Mucosa of gallbladder (tissue), 1 donor: ENCODE measurements at regions not wholly inside any gene's neighbourhood (a gene's known extent, or its start where the extent isn't known, plus 50 kb on each side); places are given as distances from the start of the nearest gene placed in this dataset.

Source experiments
- DNase-seq: peaks from one replicate; pipeline ENCODE4 v3.0.0-alpha.2; 2020; ENCODE audit warnings: low spot score
- donor health status: DM: no; HTN: no; CAD: no.

DNA sequence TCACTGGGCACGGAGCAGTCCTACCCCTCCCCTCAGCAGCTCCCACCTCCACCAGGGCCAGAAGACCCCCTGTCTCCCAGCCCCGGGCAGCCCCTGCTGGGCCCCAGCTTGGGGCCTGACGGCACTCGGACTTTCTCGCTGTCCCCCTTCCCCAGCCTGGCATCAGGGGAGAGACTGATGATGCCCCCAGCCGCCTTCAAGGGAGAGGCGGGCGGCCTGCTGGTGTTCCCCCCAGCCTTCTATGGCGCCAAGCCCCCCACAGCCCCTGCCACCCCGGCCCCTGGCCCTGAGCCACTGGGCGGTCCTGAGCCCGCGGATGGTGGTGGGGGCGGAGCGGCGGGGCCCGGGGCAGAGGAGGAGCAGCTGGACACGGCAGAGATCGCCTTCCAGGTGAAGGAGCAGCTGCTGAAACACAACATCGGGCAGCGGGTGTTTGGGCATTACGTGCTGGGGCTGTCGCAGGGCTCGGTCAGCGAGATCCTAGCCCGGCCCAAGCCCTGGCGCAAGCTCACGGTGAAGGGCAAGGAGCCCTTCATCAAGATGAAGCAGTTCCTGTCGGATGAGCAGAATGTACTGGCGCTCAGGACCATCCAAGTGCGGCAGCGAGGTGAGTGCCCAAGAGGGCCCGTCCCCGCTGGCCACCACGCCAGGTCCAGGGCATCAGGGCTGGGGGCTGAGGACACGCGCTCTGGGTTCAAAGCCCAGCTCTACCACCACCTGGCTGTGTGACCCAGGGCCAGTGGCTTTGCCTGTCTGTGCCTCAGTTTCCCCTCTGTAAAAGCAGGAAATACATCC lies 58.6 kb downstream of the PHETA1 start:
- no peak for DNase-seq

DNA sequence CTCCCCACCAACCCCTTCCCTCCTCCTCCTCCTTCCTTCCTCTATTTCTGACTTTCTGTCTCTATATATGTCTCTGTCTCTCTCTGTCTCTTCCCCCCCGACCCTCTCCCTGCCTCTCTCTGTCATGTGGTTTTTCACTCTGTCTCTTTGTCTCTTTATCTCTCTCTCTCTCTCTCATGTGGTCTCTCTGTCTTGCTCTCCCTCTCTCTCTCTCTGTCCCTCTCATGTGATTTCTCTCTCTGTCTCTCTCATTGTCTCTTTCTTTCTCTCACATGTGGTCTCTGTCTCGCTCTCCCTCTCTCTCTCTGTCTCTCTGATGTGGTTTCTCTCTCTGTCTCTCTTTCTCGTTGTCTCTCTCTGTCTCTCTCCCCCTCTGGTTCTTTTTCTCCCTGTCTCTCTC lies 59.3 kb downstream of the PHETA1 start:
- no peak for DNase-seq

DNA sequence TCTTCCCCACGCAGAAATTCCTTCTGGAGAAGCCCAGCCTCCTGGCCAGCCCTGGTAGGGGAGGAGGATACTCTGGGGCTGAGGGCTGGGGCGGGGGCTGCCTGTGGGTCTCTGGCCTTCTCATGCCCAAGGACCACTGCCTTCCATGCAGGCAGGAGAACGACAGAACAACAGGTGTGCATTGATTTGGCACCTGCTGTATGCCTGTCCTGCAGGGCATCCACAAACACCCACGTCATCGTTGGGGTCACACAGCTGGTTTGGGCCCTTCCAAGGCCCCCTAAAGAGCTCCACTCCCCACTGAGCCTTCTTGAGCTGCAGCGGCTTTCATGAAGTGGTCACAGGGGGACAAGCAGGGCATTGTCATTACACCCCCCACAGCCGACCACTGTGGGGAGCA lies 60.4 kb downstream of the PHETA1 start:
- DNase-seq = no peak

DNA sequence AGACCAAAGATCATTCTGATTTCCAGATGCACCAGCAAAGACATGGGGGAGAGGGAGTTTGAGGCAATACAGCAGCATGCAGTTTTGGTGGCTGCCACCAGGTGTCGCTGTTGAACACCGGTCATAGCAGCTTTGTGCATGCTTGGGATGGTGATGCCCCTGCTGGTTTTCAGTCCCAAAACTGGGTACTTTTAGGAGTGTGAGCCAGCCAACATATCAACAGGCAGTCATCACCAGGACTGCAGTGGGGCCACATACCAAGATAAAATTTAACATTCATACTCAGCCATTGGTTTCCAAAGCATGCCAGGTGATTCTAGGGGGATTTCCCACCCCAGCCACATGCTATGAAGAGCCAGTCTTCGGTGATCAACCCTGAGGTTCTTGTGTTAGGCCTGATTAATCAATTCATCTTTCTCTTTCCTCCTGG lies 64.2 kb downstream of the PHETA1 start:
- no peak for DNase-seq

DNA sequence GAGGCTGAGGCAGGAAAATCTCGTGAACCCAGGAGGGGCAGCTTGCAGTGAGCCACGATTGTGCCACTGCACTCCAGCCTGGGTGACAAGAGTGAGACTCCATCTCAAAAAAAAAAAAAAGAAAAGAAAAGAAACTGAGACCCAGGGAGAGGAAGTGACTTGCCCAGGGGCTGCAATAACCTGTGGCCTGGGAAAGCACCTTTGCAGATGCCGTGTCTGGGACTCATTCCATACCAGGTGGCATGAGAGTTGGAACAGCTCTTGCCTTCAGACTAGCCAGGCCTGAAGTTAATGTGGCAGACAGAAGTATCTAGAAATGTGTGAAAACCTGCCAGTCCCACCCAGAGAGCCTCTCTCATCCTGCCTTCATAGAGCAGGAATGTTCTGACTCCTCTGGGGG lies 65.4 kb downstream of the PHETA1 start:
- DNase-seq = no peak

DNA sequence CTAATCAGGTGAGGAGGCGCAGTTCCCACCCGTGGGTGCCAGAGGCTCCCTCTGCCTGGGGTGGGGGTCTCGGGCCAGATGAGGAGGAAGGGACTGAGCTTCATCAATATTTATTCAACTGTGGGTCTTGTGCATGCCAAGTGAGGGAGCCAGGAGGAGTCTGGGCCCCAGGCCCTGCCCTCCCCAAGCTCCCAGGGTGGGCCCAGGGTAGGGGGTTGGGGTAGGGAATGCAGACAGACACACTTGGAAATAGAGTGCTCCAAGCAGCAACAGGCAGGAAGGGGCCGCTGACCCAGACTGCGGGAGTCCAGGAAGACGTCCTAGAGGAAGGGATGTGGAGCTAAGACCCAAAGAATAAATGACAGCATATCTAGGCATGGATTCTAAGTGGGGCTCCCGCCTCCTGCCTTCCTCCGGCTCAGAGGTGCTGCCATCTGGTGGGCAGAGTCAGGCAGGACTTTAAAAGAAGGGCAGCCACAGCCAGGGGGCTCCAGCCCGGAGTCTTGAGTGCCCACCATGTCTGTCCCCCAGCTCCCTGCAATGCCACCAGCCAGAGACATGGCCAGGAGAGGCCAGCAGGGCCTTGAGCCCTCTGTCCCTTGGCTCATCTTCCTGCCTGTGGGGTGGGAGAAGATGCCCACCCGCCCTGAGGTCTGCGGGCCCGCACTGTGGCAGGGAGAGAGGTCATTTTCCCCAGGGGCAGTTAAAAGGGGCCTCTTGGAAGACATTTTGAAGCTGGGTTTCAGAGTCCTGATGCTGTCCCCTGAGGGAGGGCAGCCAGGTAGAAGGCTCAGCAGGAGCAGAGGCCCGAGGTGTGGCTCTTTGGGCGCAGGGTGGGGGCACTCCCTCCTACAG lies 70.1 kb downstream of the PHETA1 start:
- peak; percentile 24 for DNase-seq

DNA sequence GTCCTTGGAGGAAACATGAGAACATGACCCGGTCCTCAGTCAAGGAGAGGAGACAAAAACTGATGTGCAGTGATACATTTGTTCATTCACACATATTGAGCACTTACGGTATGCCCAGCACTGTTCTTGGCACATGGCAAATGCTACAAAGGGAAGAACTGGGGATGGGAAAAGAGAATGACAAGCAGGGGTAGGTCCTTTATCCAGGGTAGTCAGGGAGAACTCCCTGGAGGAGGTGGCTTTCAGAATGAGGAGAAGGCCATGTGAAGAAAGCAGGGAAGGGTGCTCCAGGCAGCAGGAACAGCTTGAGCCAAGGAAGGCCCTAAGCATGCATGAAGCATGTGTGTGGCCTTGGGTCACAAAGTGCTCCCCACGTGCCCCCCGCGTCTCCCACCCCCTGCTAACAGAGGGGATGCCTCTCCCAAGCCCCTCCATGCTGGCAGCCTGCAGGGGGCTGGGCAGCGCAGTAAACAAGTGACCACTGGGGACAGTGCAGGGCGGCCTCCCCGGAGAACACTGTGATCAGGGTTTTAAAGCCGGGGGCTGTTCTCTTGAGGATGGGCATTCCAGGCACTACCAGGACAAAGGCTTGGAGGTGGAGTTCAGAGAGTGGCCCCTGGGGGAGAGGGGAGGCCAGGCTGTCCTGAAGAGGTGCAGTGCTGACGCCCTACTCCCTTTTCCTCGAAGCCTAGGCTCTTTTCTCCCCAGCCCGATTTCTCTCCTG lies 71.0 kb downstream of the PHETA1 start:
- no peak for DNase-seq

DNA sequence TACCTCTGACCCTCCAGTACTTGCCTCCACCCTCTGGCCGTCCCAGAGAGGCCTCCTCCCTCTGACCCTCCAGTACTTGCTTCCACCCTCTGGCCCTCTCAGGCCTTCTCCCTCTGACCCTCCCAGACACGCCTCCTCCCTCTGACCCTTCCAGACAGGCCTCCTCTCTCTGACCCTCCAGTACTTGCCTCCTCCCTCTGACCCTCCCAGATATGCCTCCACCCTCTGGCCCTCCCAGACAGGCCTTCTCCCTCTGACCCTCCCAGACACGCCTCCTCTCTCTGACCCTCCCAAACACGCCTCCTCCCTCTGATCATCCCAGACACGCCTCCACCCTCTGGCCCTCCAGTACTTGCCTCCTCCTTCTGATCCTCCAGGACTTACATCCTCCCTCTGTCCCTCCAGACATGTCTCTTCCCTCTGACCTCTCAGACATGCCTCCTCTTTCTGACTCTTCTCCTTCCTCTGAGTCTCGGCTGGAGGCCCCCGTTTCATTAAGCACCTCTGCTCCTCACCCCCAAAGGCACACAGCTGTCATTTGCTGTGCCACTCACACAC lies 71.9 kb downstream of the PHETA1 start:
- no peak for DNase-seq

DNA sequence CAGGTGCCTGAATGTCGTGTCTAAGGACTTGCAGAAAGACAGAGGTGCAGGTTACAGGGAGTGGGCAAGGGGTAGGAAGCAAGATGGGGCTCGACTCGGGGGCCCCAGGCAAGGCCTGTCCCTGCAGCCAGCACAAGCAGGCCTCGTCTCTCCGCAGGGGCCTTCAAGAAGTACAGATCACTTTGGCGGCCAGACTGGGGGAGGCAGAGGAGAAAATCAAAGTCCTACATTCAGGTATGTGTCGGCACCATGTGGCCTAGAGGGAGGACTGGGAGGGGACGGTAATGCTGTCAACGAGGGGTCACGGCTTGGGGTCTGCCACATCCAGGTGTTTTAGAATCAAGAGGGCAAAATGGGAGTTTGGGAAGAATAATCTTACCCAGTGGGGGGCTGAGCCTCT lies 73.7 kb downstream of the PHETA1 start:
- no peak for DNase-seq

DNA sequence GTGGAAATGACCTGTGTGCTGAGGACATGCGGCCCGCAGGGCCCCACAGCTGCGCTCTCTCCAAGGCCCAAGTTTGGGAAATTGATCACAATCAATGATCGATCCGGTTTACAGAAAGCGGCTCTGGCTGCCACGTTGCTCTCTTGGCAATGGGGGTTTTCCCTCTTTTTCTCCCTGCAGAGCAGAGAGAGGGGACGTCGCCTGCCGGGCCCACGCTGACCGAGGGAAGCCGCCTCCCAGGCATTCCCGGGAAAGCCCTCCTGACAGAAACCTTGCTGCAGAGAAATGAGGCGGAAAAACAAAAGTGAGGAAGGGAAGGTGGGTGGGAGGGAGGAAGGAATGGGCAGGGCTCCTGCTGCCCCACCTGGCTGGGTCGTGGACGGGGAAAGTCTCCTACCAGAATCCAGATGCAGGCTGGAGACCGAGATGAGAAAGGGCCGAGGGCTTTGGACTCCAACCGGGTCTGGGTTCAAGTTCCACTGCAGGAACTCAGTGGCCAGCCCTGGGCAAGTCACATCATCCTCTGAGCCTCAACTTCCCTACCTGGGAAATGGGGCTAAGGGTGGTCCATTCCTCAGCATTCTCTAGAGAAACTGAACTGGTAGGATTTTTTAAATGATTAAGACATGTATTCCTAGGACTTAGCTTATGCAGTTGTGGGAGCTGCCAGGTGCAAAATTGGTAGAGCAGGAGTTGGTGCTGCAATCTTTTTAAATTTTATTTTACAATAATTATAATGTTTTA lies 75.5 kb downstream of the PHETA1 start:
- no peak for DNase-seq

DNA sequence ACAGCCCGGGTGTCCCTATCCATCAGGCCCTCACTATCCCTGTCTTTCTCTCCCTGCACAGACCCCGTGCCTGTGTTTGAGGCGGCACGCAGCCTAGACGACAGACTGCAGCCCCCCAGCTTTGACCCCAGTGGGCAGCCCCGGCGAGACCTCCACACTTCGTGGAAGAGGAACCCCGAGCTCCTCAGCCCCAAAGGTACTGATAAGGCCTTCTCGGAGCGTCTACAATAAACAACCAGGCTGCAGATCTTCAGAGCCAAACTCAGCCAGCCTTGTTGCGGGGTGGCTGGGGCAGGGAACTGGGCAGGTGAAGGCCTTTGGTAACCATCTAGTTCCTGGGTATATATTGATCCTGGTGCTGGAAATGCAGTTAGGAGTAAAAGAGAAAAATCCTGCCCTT lies 77.5 kb downstream of the PHETA1 start:
- no peak for DNase-seq

DNA sequence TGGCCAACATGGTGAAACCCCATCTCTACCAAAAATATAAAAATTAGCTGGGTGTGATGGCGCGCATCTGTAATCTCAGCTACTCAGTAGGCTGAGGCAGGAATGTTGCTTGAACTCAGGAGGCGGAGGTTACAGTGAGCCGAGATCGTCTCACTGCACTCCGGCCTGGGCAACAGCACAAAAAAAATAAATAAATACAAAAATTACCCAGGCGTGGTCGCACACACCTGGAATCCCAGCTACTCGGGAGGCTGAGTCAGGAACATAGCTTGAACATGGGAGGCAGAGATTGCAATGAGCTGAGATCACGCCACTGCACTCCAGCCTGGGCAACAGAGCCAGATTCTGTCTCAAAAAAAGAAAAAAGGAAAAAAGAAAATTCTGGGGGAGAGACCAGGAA lies 80.1 kb downstream of the PHETA1 start:
- no peak for DNase-seq

DNA sequence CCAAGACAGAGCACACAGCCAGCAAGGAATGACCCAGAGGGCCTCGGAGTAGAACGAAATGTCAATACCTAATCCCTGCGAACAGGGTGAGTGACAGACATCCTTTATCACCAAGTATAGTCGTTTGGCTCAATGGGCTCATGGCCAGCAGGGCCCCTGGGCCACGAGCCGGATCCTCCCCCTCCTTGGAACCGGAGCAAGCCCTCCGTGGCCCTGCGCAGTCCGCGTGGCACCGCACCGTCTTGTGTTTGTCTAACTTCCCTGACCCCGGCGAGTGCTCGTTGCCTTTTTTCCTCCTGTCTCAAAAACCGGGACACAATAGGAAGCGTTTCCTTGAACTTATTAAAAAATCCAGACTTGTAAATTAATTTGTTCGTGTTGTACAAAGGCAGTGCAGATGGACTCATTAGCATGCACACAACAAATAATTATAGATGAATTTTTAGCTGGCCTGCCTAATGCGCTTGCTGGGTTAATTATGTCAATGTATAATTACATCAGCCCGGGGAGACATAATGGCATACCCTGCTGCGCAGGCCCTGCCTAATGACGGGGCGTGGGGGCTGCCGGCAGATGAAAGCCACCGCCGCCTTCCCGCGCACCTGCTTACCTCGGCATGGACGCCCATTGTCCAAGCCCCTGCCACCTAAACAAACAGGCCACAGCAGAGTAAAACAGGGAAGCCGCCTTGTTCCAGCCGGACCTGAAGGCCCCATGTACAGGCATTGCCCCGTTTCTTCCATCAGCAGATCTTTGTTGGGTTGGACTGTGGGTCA lies 81.6 kb downstream of the PHETA1 start:
- DNase-seq = no peak

DNA sequence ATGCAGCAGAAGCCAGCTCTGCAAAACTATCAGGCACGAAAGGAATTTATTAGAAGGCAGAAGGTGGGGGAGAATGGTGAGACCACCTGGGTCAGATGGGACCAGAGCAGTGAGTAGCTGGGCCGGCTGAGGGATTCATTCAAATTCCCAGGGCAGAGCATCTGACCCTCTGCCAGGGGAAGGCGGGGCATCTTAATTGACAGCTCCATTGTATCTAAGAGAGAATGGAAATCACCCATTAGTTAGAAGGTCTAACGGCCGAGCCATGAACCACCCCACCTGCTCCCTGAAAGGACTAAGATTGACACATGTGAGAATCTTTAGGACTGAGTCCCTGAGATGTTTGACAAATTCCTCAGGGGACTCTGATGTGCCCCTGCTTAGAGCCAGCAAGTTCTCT lies 83.7 kb downstream of the PHETA1 start:
- no peak for DNase-seq

DNA sequence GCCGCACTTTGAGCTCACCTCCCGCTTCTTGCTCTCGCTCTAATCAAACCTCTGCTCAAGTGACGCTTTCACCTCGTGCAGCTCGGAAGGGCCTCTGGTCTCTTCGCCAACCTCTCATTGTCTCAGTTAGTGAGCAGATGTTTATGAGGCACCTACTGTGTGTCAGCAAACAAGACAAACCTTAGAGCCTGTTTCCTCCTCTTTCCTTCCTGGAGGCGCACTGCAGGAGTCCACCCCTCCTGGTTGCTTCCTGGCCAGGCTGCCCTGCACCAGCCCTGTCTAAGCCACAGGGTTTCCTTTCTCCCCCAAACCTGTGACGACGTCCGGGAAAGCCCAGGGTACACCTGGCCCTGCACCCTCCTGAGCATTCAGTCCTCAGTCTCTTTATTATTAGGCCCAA lies 84.2 kb downstream of the PHETA1 start:
- no peak for DNase-seq

DNA sequence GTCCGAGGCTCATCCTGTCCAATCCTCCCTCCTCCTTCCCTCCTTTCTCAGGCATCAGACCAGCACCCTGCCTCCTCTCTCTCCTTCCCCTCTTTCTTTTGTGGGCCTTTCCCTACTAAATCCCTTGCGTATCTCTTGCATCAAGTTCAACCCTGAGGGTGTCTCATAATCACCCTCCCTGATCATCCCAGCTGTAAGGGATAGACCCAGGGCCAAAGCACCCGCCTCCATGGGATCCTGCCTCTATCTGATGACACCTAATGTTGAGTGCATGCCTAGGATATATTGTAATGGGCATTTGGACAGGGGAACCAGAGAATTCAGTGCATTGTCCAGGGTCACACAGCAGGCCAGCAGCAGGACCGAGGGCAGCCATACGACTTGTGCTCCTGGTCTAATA lies 84.9 kb downstream of the PHETA1 start:
- no peak for DNase-seq

DNA sequence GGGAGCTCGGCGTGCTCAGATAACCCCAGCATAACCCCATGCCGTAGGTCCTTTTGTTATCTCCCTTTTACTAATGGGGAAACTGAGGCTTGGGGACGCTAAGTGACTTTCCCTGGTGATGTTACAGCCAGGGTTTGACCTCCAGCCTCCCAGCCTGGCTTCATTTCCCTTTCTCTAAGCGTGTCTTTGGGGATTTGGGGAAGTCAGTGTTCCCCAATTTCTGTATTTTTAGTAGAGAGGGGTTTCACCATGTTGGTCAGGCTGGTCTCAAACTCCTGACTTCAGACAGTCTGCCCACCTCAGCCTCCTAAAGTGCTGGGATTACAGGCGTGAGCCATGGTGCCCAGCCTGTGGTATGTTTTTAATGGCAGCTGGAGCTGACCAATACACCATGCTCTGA lies 85.4 kb downstream of the PHETA1 start:
- DNase-seq = no peak

DNA sequence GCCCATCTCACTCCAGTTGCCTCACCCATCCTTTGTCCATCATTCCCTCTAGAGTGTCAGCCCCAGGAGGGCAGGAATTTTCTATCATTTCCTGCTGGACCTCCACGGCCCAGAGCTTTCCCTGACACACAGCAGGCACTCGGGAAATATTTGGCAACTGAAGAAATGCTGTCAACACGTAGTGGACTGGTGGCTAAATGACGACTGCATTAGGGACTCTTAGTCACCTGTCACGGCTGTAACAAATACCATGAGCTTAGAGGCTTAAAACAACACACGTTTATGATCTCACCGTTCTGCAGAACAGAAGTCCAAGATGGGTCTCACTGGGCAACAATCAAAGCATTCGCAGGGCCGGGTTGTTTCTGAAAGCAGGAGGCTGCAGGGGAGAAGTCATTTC lies 91.3 kb downstream of the PHETA1 start:
- no peak for DNase-seq

DNA sequence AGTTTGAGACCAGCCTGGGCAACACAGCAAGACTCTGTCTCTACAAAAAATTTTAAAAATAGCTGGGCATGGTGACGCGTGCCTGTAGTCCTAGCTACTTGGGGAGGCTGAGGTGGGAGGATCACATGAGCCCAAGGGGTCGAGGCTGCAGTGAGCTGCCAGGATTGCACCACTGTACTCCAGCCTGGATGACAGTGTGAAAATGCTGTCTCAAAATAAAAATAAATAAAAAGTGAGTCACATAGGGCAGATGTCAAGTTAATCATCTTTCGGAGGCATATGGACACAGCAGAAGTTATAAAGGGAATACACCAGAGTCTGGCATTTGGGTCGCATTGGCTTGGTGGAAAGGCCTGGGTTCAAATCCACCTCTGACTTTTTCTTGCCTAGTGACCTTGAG lies 92.7 kb downstream of the PHETA1 start:
- DNase-seq = no peak

DNA sequence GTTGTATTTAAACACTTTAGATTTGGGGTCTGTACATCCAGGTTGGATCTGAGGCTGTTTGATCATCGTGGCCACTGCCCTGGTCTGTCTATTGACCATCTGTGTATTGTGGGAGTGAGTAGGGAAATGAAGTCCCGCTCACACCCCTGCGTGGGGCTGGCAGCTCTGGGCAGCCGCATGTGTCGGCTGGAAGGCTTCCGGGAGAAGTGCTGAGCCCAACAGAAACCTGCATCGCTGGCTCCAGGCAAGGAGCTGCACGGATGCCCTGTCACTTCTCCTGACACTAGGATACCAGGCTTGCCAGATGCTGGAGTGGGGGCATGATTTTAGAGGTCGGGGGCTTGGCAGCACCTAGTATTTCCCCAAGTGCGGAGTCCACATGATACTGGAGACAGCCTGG lies 93.6 kb downstream of the PHETA1 start:
- no peak for DNase-seq

DNA sequence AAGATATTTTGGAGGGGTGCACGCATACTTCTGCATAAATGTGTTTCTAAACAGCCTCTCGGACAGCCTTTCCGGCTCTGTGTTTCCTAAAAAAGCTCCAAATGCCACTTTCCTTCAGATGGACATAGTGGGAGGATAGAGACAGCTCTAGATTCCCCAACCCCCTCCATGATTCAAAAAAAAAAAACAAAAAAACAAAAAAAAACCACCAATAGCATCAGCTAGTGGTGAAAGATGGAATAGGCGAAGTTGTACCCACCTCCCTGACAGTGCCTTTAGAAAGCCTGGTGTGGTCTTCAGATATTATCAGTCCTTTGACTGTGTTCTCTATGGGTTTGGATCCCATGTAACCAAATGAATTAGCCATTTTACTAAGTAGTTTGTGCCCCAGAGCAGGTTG lies 94.1 kb downstream of the PHETA1 start:
- no peak for DNase-seq
